NCI-H446 treated with DMSO at 0.1 percent for 48 hours (cell line): ENCODE measurements at regions not wholly inside any gene's neighbourhood (a gene's known extent, or its start where the extent isn't known, plus 50 kb on each side); places are given as distances from the start of the nearest gene placed in this dataset.
"Not testable (repeated sequence)": the region's sequence is repeated elsewhere in the genome, so short reads cannot be mapped to it uniquely, and the experiment has no call there.

ENCODE experiments used
- DNase-seq: peaks from one replicate; lab custom pipeline; 2025; lab: John Stamatoyannopoulos, UW

DNA sequence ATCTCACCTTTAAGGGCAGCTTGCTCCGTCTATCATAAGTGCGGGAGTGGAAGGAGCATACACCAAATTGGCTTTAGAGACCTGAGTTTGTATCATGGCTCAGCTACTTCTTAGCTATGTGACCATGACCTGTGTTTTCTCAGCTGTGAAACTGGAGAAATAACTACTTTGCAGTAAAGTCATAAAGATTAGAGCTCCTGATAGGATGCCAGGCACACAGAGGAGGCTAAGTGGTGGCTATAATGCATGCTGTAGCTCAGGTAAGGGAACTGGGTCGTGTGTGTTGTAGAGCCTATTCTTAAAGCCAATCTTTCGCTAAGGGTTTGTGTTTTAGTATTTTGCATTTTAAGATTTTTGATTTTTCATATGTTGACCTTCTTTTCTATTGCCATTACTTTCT is 451.5 kb upstream of the MAN1A1 start:
- no peak for DNase-seq

DNA sequence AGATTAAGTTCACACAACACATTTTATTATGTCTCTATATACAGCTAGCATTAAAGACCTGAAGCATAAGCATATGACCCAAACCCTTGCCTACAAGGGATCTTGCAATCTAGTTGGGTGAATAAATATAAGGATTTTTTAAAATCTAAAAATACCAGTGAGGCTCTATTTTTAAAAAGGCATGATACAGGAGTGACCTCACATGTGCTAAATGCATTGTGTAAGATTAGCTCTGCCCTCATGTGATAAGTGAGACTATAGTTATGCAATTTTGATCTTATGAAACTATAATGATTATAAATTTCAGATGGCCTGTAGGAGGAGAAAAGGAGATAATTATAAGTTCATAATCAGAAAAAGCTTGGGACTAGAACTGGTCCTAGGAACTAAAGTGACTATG is 451.0 kb upstream of the MAN1A1 start:
- DNase-seq = no peak

DNA sequence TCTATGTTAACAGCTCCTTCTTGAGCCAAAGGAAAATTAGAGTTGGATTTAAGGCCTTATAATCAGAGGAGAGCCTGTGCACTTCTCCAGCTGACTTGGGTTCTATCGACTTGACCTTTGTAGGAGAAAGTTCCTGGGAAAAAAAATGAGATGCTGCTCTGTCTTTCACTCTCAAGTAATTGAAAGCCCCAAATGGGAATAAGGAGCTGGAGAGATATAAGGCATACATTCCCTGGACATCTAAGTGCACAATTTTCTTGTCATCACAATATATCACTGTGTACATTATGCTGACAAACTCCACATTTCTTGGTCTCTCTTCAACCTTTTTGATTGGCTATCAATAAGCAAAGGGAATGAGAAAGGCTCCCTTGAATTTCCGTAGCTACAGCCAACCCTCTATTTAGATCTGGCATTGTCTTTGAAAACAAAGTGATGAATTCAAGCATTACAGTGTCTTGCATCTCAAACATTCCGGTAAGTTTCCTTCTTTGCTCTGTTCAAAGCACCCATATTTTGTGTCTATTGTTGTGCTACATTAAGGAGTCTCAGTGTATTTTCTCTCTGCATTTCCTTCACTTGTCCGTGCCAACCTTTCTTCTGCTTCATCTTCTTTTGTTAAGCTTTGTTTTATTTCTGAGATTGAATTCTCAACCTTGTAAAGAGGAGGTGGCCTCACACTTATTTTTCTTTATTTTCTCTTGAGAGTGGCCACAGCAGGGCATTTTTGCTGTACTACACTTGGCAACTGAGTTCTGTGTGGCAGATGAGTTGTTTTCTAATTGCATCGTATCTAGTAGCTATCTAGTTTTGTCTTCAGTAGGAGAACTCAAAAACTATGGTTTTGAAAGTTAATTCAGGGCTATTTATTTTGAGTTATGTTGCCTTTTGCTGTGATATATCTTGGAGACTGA is 450.3 kb upstream of the MAN1A1 start:
- DNase-seq = no peak

DNA sequence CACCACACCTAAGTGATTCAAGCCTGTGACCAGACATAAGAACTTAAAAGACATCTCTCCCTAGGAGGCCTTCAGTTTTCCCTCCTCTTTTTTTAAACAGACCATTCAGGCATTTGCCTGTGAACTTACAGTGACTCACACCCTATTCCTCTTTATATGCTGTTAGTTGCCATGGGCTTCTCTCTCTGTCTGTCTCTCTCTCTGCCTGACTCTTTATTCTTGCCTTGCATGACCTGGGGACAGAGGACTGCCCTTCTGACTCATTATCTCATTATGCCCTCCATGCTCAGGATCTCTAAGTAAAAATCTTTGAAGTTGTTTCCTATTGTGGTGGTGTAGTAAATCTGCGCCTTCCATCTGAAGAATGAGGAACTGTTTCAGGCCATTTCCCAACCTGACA is 442.2 kb upstream of the MAN1A1 start:
- DNase-seq = no peak

DNA sequence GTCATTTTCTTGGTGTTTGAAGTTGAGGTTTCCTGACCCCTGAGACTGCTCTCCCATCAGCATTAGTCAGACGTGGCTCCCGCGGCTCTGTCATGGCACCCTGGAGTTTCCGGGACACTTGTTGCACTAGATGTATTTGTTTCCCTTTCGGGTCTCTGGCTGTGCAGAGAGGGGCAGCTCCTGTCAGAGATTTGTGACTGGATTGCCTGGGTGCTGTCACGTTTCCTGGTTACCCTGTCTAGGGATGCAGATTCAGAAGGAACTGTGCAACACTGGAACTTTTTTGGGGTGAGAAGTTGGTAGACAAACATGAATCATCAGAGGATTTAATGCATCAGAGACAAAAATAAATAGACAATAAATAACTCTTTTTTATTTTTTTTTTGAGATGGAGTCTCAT is 431.8 kb upstream of the MAN1A1 start:
- no peak for DNase-seq

DNA sequence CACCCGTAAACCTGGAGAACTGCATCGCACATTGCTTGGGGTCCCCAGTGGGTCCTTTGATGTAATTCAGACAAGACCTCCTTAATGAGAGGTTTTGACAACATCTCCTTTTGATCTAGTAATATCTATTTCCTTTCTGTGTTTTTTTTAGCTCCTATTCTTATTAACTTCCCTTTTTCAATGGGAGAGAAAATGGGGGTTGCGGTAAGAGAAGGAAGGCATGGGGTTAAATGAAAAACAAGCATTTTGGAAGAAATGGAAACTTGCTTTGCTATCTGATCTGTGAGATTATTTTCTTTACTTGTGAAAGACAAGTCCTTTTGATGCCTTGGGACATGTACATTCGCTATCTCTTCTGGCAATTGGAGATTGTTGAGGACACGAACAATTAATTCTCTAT is 418.6 kb upstream of the MAN1A1 start:
- no peak for DNase-seq

- no peak for DNase-seq
Measured at GRCh38 chr6:119764927-119765681, 415.5 kb upstream of the MAN1A1 start.

DNA sequence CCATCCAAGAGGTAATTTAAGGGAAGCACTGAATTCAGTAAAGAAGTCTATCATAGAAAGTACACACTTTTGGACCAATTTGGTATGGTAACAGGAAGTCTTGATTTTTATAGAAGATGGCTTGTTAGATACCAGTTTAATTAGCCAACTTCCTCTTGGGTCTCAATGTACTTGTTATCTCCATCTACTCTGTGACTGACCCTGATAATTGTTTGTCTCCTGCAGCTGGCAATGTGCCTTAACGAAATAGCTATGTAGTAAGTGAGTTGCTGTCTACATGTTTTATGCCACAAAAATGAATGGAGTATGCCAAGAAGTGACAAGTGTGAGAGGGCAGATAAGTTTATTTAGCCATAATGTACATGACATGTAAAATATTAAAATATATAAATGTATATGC is 410.5 kb upstream of the MAN1A1 start:
- DNase-seq = no peak

DNA sequence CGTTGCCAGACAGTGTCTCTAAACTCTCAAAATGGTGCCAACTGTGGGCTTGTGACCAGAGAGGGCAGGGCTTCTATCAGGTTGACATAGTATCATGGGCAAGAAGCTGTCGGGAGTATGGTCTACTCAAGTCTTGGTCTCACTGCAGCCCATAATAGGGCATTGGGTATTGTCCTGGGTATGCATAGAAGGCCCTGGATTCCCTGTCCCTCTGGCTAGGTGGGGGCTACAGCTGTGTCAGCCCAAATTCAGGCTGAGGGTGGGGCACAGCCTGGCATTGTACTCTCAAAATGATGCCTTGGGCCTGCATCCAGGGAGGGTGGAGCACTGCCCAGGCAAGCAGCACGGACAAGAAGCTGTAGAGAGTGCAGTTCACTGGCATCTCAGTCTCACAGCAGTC is 408.8 kb upstream of the MAN1A1 start:
- no peak for DNase-seq

DNA sequence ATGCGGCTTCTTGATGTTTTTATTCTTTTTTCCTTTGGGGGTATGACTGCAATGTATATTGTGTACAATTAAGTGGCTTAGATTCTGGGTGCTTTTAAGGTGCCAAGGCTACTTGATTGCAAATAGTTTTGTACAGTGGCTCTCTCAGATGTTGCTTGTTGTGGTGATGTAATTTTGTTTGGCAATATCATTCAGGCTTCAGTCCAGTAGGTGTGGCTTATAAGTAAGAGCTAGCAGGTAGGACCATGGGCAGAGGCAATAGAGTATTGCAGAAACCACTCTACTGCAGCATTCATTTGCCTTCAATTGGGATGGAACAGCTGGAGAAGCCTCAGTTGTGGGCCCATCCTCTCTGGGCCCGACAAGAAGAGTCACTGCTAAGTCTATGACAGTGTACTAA is 407.9 kb upstream of the MAN1A1 start:
- DNase-seq = no peak

GRCh38 chr6:119749335-119749734 is 399.8 kb upstream of the MAN1A1 start:
- no peak for DNase-seq

DNA sequence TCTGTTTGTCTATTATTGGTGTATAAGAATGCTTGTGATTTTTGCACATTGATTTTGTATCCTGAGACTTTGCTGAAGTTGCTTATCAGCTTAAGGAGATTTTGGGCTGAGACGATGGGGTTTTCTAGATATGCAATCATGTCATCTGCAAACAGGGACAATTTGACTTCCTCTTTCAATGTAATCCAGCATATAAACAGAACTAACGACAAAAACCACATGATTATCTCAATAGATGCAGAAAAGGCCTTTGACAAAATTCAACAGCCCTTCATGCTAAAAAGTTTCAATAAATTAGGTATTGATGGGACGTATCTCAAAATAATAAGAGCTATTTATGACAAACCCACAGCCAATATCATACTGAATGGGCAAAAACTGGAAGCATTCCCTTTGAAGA is 399.0 kb upstream of the MAN1A1 start:
- not testable (repeated sequence) for DNase-seq

- DNase-seq = no peak
Measured at GRCh38 chr6:119742188-119742803, 392.7 kb upstream of the MAN1A1 start.

- DNase-seq = no peak
Measured at GRCh38 chr6:119739769-119740168, 390.2 kb upstream of the MAN1A1 start.

GRCh38 chr6:119738425-119738824 is 388.9 kb upstream of the MAN1A1 start:
- no peak for DNase-seq

- DNase-seq = no peak
Measured at GRCh38 chr6:119736296-119737021, 386.9 kb upstream of the MAN1A1 start.

GRCh38 chr6:119735530-119735929 is 386.0 kb upstream of the MAN1A1 start:
- DNase-seq = no peak

DNA sequence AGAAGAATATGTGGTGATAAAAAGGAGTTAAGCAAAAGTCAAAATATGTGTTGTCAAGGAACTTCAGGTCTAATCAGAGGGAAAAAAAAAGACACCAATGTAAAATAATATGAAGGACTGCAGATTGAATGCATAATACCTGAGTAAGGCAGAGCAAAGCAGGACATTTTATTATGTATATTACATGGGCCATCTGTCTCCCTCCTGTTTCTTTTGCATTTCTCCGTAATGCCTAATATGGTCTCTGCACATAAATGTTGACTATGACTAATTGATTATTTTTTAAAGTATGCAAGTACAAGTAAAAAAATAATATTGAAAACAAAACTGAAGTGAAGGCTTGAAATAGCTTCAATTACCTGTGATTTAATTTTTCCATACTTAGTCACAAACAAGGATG is 384.7 kb upstream of the MAN1A1 start:
- DNase-seq = no peak

DNA sequence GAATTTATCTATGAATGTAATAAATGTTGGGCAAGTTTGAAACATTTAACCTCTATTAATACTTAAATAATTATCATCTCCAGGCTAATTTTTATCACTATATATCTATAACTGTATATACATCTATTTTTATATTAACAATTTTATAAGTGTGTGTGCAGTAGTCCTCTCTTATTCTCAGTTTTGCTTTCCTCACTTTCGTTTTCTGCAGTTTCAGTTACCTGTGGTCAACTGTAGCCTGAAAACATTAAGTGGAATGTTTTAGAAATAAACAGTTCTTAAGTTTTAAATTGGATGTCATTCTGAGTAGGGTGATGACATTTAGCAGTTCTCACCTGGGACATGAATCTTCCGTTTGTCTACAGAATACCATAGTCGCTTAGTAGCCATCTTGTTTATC is 379.4 kb upstream of the MAN1A1 start:
- no peak for DNase-seq

DNA sequence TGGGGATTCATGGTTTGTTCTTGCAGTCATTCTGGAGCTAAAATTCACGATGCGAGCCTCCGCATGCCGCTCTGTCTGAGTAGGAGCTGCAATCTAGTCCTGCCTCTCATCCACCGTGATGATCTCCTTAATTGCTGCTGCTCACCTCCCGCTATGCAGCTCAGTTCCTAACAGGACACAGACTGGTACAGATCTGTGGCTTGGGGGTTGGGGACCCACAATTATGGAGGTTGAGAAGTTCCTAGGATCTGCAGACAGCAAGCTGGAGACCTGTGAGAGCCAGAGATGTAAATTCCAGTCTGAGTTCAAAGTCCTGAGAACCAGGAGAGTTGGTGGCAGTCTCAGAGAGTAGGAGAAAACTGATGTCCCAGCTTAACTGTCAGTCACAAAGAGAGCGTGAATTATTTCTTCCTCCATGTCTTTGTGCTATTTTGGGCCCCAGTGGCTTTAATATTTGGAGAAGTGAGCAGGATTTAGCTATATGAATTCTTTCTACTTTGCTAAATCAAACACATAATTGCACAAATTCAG is 378.7 kb upstream of the MAN1A1 start:
- no peak for DNase-seq

- DNase-seq = no peak
Measured at GRCh38 chr6:119727504-119728219, 378.1 kb upstream of the MAN1A1 start.
